SH-SY5Y (cell line): ENCODE measurements at regions not wholly inside any gene's neighbourhood (a gene's known extent, or its start where the extent isn't known, plus 50 kb on each side); places are given as distances from the start of the nearest gene placed in this dataset.

Experiments
- GATA2 ChIP-seq: IDR thresholded peaks from 2 replicates; pipeline ENCODE4 v1.6.1; 2011; ENCODE audit warnings: mild to moderate bottlenecking, low read depth, low read length
- GATA3 ChIP-seq: IDR thresholded peaks from 2 replicates; pipeline ENCODE4 v1.6.1; 2011; ENCODE audit warnings: low read depth, mild to moderate bottlenecking, low read length, moderate library complexity

GRCh38 chr10:33886299-33886698, 551.8 kb upstream of the NRP1 start:
- TF ChIP-seq GATA2 (peak; percentile 51), GATA3 (peak; percentile 27; the same call in 1 of the 2 replicates)
